K562 (cell line): ENCODE measurements at regions not wholly inside any gene's neighbourhood (a gene's known extent, or its start where the extent isn't known, plus 50 kb on each side); places are given as distances from the start of the nearest gene placed in this dataset.

Experiments
- CHD2 ChIP-seq: IDR thresholded peaks from 2 replicates; pipeline ENCODE4 v1.6.1; 2011; ENCODE audit warnings: low read depth, low read length
- CREB1 ChIP-seq, 2 experiments: sonication (generic) in 1 of 2; formaldehyde crosslinking in 1 of 2; IDR thresholded peaks; 2 replicates each; pipeline versions ENCODE4 v1.6.1 to v1.8.0; 2012 to 2022; ENCODE audit warnings: inconsistent platforms in 1 of 2, mild to moderate bottlenecking in 1 of 2, missing genetic modification reagents in 1 of 2, moderate library complexity in 1 of 2
- EZH2 ChIP-seq: IDR thresholded peaks from 2 replicates; pipeline ENCODE4 v1.6.1; 2012; ENCODE audit warnings: low read depth, mild to moderate bottlenecking, inconsistent platforms, low read length, borderline replicate concordance
- POLR2AphosphoS5 ChIP-seq: IDR thresholded peaks from 2 replicates; pipeline ENCODE4 v1.6.1; 2011; ENCODE audit warnings: mild to moderate bottlenecking, low read depth, low read length, moderate library complexity; ENCODE audit not compliant: control insufficient read depth, insufficient read depth
- SIN3A ChIP-seq, 2 experiments: fragments of 150-350 bp in 1 of 2; IDR thresholded peaks; 2 replicates each; pipeline ENCODE4 v1.6.1; 2011 to 2016; ENCODE audit warnings: borderline replicate concordance in 2 of 2, low read depth in 2 of 2, low read length in 2 of 2, mild to moderate bottlenecking in 2 of 2, moderate library complexity in 2 of 2; ENCODE audit not compliant: control insufficient read depth in 1 of 2
- SRSF7 ChIP-seq: fragments of 200-400 bp; formaldehyde crosslinking; optimal IDR thresholded peaks from 2 replicates; pipeline ENCODE3; 2017; ENCODE audit warnings: mild to moderate bottlenecking, low read depth, low read length
- ZNF274 ChIP-seq: IDR thresholded peaks from 2 replicates; pipeline ENCODE4 v1.6.1; 2011; ENCODE audit warnings: low read depth, mild to moderate bottlenecking, low read length, moderate library complexity, borderline replicate concordance
- TF ChIP-seq, protein P1 (sequence below): conservative IDR thresholded peaks from 2 replicates; pipeline ENCODE4 v1.6.1; 2011; ENCODE audit warnings: low read depth, mild to moderate bottlenecking, low read length; ENCODE audit not compliant: control insufficient read depth
- TF ChIP-seq, protein P2 (sequence below): sonication (generic); formaldehyde crosslinking; IDR thresholded peaks from 2 replicates; pipeline ENCODE4 v1.9.0; 2022; ENCODE audit warnings: mild to moderate bottlenecking, missing genetic modification reagents
- TF ChIP-seq, protein P3 (sequence below), 3 experiments: IDR thresholded peaks in 2 of 3; conservative IDR thresholded peaks in 1 of 3; 2 replicates each; pipeline ENCODE4 v1.5.1; 2011 to 2012; ENCODE audit warnings: low read length in 3 of 3, mild to moderate bottlenecking in 3 of 3, control low read depth in 2 of 3, improper control_type of control experiment in 1 of 3, inconsistent platforms in 1 of 3, low read depth in 1 of 3, mixed read lengths in 1 of 3, moderate library complexity in 1 of 3; ENCODE audit not compliant: insufficient read depth in 2 of 3
- TF ChIP-seq, protein P4 (sequence below): fragments of 250-450 bp; sonication (Bioruptor Pico); IDR thresholded peaks from 2 replicates; pipeline ENCODE4 v1.5.0; 2020; ENCODE audit warnings: mild to moderate bottlenecking

DNA sequence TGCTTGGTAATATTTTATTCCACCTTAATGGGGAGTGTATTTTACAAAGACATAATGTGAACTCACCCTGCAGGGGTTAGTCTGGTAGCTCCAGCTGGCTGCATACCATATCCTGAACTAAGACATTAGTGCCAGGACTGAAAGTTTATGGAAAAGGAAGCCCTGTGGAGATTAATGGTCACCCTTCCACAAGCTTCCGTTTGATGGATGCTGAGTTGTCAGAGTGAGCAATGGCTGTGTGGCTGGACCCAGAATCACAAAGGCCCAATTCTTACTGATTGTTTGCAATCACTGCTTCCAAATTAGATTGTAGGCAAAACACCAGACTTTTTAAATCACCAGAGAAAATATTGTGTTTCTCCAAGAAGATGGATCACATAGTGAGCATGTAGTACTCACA is 90.1 kb upstream of the TRPC7 start:
- no peak for TF ChIP-seq SRSF7
- TF ChIP-seq CREB1 (IDR thresholded peaks at IDR 0.05): no peak
- no peak for TF ChIP-seq CREB1 (CRISPR knock-in tag; IDR thresholded peaks at IDR 0.05)
- no peak for TF ChIP-seq SIN3A (IDR thresholded peaks at IDR 0.05; ENCODE audit: borderline replicate concordance in 2 of 2, control insufficient read depth in 1 of 2, low read depth in 2 of 2, low read length in 2 of 2)
- TF ChIP-seq, protein P1, sequence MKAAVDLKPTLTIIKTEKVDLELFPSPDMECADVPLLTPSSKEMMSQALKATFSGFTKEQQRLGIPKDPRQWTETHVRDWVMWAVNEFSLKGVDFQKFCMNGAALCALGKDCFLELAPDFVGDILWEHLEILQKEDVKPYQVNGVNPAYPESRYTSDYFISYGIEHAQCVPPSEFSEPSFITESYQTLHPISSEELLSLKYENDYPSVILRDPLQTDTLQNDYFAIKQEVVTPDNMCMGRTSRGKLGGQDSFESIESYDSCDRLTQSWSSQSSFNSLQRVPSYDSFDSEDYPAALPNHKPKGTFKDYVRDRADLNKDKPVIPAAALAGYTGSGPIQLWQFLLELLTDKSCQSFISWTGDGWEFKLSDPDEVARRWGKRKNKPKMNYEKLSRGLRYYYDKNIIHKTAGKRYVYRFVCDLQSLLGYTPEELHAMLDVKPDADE: no peak
- TF ChIP-seq, protein P2, sequence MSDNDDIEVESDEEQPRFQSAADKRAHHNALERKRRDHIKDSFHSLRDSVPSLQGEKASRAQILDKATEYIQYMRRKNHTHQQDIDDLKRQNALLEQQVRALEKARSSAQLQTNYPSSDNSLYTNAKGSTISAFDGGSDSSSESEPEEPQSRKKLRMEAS (CRISPR knock-in tag): no peak
- TF ChIP-seq ZNF274: no peak
- TF ChIP-seq EZH2: no peak
- TF ChIP-seq, protein P3, sequence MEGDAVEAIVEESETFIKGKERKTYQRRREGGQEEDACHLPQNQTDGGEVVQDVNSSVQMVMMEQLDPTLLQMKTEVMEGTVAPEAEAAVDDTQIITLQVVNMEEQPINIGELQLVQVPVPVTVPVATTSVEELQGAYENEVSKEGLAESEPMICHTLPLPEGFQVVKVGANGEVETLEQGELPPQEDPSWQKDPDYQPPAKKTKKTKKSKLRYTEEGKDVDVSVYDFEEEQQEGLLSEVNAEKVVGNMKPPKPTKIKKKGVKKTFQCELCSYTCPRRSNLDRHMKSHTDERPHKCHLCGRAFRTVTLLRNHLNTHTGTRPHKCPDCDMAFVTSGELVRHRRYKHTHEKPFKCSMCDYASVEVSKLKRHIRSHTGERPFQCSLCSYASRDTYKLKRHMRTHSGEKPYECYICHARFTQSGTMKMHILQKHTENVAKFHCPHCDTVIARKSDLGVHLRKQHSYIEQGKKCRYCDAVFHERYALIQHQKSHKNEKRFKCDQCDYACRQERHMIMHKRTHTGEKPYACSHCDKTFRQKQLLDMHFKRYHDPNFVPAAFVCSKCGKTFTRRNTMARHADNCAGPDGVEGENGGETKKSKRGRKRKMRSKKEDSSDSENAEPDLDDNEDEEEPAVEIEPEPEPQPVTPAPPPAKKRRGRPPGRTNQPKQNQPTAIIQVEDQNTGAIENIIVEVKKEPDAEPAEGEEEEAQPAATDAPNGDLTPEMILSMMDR (IDR thresholded peaks at IDR 0.05 in 2 of 3, conservative IDR thresholded peaks at IDR 0.05 in 1 of 3; ENCODE audit: insufficient read depth in 2 of 3, low read depth in 1 of 3, low read length in 3 of 3): no peak
- TF ChIP-seq POLR2AphosphoS5: no peak
- no peak for TF ChIP-seq CHD2
- TF ChIP-seq, protein P4, sequence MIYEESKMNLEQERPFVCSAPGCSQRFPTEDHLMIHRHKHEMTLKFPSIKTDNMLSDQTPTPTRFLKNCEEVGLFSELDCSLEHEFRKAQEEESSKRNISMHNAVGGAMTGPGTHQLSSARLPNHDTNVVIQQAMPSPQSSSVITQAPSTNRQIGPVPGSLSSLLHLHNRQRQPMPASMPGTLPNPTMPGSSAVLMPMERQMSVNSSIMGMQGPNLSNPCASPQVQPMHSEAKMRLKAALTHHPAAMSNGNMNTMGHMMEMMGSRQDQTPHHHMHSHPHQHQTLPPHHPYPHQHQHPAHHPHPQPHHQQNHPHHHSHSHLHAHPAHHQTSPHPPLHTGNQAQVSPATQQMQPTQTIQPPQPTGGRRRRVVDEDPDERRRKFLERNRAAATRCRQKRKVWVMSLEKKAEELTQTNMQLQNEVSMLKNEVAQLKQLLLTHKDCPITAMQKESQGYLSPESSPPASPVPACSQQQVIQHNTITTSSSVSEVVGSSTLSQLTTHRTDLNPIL (CRISPR knock-in tag): no peak
